ENCODE measurements at regions not wholly inside any gene's neighbourhood (a gene's known extent, or its start where the extent isn't known, plus 50 kb on each side); places are given as distances from the start of the nearest gene placed in this dataset.

GRCh38 chr19:31527443-31527842 lies 178.2 kb upstream of the TSHZ3 start:
- TF ChIP-seq GATA1 (IDR thresholded peaks at IDR 0.05; ENCODE audit: low read depth, low read length) (no peak), POLR2A (IDR thresholded peaks at IDR 0.05; ENCODE audit: low read length) (no peak)
